ENCODE measurements at regions not wholly inside any gene's neighbourhood (a gene's known extent, or its start where the extent isn't known, plus 50 kb on each side); places are given as distances from the start of the nearest gene placed in this dataset.

DNA sequence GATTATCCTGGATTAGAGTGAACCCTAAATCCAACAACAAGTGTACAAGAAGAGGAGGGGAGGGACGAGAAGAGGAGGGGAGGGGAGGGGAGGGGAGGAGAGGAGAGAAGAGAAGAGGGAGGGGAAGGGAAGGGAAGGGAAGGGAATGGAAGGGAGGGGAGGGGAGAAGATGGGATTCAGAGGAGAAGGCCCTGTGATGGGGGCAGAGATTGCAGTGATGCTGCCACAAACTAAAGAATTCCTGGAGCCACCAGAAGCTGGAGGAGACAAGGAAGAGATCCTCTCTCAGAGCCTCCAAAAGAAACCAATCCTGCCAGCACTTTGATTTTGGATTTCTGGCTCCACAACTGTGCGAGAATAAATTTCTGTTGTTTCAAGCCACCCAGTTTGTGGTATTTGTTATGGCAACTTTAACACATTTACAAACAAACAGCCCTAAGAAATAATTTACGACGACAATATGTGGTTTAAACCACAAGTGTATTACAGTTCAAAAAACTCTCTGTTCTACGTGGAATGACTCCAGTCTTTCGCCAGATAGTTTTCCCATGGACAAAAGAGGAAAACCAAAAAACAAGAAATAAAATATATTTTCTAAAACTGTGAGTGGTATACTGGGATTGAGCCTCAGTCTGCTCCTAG lies 235.4 kb downstream of the HDGFL1 start:
- TF ChIP-seq, protein P1, sequence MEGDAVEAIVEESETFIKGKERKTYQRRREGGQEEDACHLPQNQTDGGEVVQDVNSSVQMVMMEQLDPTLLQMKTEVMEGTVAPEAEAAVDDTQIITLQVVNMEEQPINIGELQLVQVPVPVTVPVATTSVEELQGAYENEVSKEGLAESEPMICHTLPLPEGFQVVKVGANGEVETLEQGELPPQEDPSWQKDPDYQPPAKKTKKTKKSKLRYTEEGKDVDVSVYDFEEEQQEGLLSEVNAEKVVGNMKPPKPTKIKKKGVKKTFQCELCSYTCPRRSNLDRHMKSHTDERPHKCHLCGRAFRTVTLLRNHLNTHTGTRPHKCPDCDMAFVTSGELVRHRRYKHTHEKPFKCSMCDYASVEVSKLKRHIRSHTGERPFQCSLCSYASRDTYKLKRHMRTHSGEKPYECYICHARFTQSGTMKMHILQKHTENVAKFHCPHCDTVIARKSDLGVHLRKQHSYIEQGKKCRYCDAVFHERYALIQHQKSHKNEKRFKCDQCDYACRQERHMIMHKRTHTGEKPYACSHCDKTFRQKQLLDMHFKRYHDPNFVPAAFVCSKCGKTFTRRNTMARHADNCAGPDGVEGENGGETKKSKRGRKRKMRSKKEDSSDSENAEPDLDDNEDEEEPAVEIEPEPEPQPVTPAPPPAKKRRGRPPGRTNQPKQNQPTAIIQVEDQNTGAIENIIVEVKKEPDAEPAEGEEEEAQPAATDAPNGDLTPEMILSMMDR (IDR thresholded peaks at IDR 0.05), result no peak
- TF ChIP-seq POLR2A (IDR thresholded peaks at IDR 0.05) (no peak), EP300 (IDR thresholded peaks at IDR 0.05) (no peak), POLR2AphosphoS5 (IDR thresholded peaks at IDR 0.05) (no peak)

Data from stomach (tissue), 4 donors.